ENCODE measurements at regions not wholly inside any gene's neighbourhood (a gene's known extent, or its start where the extent isn't known, plus 50 kb on each side); places are given as distances from the start of the nearest gene placed in this dataset.
"Not testable (repeated sequence)": the region's sequence is repeated elsewhere in the genome, so short reads cannot be mapped to it uniquely, and the experiment has no call there.

- not testable (repeated sequence) for TF ChIP-seq CTCF (conservative IDR thresholded peaks at IDR 0.05; ENCODE audit: low read depth, low read length); POLR2A (IDR thresholded peaks at IDR 0.05; ENCODE audit: low read depth, low read length); CHD1 (IDR thresholded peaks at IDR 0.05; ENCODE audit: low read depth, low read length); CEBPB (IDR thresholded peaks at IDR 0.05; ENCODE audit: low read depth, low read length)
Observed at GRCh38 chr12:131311279-131311722, 357.6 kb downstream of the ADGRD1 start.

Measured in IMR-90 (cell line).